SH-SY5Y (cell line): ENCODE measurements at regions not wholly inside any gene's neighbourhood (a gene's known extent, or its start where the extent isn't known, plus 50 kb on each side); places are given as distances from the start of the nearest gene placed in this dataset.

Experiments
- GATA2 ChIP-seq: IDR thresholded peaks from 2 replicates; pipeline ENCODE4 v1.6.1; 2011; ENCODE audit warnings: mild to moderate bottlenecking, low read depth, low read length
- GATA3 ChIP-seq: IDR thresholded peaks from 2 replicates; pipeline ENCODE4 v1.6.1; 2011; ENCODE audit warnings: low read depth, mild to moderate bottlenecking, low read length, moderate library complexity

- TF ChIP-seq GATA2 (no peak), GATA3 (no peak)
These were observed 800.6 kb downstream of the KCTD16 start for GRCh38 chr5:144971108-144971850.
